OCI-LY1 (cell line): ENCODE measurements at regions not wholly inside any gene's neighbourhood (a gene's known extent, or its start where the extent isn't known, plus 50 kb on each side); places are given as distances from the start of the nearest gene placed in this dataset.

Experiments used
- EZH2 ChIP-seq: fragments of 200-600 bp; sonication (generic), shearing (Covaris generic); IDR thresholded peaks from 2 replicates; pipeline ENCODE4 v1.8.0; 2017; ENCODE audit warnings: borderline replicate concordance, mixed run types, mild to moderate bottlenecking, antibody characterized with exemption, low read length, moderate library complexity, mixed read lengths
- TF ChIP-seq, protein P1 (sequence below): fragments of 200-600 bp; sonication (generic), shearing (Covaris generic); IDR thresholded peaks from 2 replicates; pipeline ENCODE4 v1.5.1; 2017; ENCODE audit warnings: mild to moderate bottlenecking, antibody characterized with exemption, low read length, moderate library complexity, mixed read lengths

DNA sequence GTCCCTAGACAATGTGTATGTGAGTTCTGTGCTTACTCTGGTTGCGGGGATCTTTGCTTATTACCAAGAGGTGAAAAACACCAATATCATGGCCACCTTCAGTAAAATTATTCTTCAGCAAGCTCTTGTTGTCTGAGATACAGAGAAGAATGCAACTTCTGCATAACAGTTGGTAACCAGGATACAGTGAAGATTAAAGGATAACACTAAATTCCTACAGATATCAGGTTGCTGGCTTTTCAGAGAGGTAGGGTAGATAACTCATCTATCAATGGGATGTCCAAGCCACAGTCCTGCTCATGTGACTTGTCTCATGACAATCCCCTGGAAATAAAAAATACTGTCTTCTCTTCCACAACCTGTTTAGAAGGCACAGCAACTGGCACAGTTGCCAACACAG, 308.5 kb downstream of the TNS1 start:
- no peak for TF ChIP-seq EZH2
- TF ChIP-seq, protein P1, sequence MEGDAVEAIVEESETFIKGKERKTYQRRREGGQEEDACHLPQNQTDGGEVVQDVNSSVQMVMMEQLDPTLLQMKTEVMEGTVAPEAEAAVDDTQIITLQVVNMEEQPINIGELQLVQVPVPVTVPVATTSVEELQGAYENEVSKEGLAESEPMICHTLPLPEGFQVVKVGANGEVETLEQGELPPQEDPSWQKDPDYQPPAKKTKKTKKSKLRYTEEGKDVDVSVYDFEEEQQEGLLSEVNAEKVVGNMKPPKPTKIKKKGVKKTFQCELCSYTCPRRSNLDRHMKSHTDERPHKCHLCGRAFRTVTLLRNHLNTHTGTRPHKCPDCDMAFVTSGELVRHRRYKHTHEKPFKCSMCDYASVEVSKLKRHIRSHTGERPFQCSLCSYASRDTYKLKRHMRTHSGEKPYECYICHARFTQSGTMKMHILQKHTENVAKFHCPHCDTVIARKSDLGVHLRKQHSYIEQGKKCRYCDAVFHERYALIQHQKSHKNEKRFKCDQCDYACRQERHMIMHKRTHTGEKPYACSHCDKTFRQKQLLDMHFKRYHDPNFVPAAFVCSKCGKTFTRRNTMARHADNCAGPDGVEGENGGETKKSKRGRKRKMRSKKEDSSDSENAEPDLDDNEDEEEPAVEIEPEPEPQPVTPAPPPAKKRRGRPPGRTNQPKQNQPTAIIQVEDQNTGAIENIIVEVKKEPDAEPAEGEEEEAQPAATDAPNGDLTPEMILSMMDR, result no peak
